ENCODE measurements at regions not wholly inside any gene's neighbourhood (a gene's known extent, or its start where the extent isn't known, plus 50 kb on each side); places are given as distances from the start of the nearest gene placed in this dataset.

DNA sequence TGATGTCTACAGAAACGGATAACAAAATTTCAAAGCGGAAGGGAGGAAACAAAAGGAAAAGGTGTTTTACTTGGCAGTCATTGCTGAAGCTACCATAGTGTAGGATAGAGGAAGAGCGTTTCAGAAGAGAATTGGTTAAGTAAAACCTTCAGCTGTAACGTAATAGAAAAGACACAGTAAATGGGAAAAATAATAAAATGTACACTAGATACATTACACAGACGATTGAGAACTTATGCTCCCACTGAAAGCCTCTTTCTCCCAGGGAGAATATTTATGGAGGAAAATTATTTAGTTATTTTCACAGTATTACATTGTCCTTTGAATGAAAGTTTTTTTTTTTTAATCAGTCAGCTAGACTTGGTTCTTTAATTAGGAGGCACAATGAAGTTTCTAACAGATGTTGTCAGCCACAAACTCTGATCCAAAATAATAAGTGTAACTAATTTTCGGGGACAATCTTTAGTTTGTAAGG is 90.7 kb upstream of the PRDM1 start:
- TF ChIP-seq, protein P1, sequence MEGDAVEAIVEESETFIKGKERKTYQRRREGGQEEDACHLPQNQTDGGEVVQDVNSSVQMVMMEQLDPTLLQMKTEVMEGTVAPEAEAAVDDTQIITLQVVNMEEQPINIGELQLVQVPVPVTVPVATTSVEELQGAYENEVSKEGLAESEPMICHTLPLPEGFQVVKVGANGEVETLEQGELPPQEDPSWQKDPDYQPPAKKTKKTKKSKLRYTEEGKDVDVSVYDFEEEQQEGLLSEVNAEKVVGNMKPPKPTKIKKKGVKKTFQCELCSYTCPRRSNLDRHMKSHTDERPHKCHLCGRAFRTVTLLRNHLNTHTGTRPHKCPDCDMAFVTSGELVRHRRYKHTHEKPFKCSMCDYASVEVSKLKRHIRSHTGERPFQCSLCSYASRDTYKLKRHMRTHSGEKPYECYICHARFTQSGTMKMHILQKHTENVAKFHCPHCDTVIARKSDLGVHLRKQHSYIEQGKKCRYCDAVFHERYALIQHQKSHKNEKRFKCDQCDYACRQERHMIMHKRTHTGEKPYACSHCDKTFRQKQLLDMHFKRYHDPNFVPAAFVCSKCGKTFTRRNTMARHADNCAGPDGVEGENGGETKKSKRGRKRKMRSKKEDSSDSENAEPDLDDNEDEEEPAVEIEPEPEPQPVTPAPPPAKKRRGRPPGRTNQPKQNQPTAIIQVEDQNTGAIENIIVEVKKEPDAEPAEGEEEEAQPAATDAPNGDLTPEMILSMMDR (IDR thresholded peaks at IDR 0.05): no peak
- no peak for TF ChIP-seq POLR2AphosphoS5 (IDR thresholded peaks at IDR 0.05; ENCODE audit: low read depth, low read length)
- TF ChIP-seq, protein P2, sequence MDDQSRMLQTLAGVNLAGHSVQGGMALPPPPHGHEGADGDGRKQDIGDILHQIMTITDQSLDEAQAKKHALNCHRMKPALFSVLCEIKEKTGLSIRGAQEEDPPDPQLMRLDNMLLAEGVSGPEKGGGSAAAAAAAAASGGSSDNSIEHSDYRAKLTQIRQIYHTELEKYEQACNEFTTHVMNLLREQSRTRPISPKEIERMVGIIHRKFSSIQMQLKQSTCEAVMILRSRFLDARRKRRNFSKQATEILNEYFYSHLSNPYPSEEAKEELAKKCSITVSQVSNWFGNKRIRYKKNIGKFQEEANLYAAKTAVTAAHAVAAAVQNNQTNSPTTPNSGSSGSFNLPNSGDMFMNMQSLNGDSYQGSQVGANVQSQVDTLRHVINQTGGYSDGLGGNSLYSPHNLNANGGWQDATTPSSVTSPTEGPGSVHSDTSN (IDR thresholded peaks at IDR 0.05): no peak
- TF ChIP-seq, protein P3, sequence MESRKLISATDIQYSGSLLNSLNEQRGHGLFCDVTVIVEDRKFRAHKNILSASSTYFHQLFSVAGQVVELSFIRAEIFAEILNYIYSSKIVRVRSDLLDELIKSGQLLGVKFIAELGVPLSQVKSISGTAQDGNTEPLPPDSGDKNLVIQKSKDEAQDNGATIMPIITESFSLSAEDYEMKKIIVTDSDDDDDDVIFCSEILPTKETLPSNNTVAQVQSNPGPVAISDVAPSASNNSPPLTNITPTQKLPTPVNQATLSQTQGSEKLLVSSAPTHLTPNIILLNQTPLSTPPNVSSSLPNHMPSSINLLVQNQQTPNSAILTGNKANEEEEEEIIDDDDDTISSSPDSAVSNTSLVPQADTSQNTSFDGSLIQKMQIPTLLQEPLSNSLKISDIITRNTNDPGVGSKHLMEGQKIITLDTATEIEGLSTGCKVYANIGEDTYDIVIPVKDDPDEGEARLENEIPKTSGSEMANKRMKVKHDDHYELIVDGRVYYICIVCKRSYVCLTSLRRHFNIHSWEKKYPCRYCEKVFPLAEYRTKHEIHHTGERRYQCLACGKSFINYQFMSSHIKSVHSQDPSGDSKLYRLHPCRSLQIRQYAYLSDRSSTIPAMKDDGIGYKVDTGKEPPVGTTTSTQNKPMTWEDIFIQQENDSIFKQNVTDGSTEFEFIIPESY (IDR thresholded peaks at IDR 0.05; ENCODE audit: borderline replicate concordance, low read depth): no peak
- no peak for TF ChIP-seq EP300 (IDR thresholded peaks at IDR 0.05; ENCODE audit: borderline replicate concordance in 1 of 2, low read depth in 1 of 2, low read length in 1 of 2)
- TF ChIP-seq SIN3A (IDR thresholded peaks at IDR 0.05; ENCODE audit: borderline replicate concordance, low read depth, low read length): no peak
- TF ChIP-seq, protein P4, sequence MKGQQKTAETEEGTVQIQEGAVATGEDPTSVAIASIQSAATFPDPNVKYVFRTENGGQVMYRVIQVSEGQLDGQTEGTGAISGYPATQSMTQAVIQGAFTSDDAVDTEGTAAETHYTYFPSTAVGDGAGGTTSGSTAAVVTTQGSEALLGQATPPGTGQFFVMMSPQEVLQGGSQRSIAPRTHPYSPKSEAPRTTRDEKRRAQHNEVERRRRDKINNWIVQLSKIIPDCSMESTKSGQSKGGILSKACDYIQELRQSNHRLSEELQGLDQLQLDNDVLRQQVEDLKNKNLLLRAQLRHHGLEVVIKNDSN (IDR thresholded peaks at IDR 0.05; ENCODE audit: borderline replicate concordance, low read depth): no peak
- no peak for TF ChIP-seq GATA2 (CRISPR knock-in tag; IDR thresholded peaks at IDR 0.05)
- TF ChIP-seq TEAD4 (IDR thresholded peaks at IDR 0.05; ENCODE audit: borderline replicate concordance, insufficient read depth): no peak
- TF ChIP-seq NFIC (IDR thresholded peaks at IDR 0.05; ENCODE audit: borderline replicate concordance): no peak
- TF ChIP-seq YY1 (IDR thresholded peaks at IDR 0.05; ENCODE audit: low read depth): no peak
- TF ChIP-seq, protein P5, sequence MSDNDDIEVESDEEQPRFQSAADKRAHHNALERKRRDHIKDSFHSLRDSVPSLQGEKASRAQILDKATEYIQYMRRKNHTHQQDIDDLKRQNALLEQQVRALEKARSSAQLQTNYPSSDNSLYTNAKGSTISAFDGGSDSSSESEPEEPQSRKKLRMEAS (IDR thresholded peaks at IDR 0.05; ENCODE audit: low read depth): no peak
- no peak for TF ChIP-seq JUND (IDR thresholded peaks at IDR 0.05)
